Neural progenitor cell (in vitro differentiated cells): ENCODE measurements at regions not wholly inside any gene's neighbourhood (a gene's known extent, or its start where the extent isn't known, plus 50 kb on each side); places are given as distances from the start of the nearest gene placed in this dataset.

ENCODE experiments used
- DNase-seq: peaks from one replicate; pipeline ENCODE4 v3.0.0-alpha.2; 2016; ENCODE audit warnings: low spot score
- H2AFZ ChIP-seq: fragments of 200-600 bp; sonication (generic); replicated peaks from 2 replicates; pipeline ENCODE4 v1.6.1; 2016; ENCODE audit warnings: antibody characterized with exemption
- H3F3A ChIP-seq: fragments of 200-600 bp; sonication (generic); 2 replicates; pipeline ENCODE4 v1.6.1; 2016; ENCODE audit warnings: antibody characterized with exemption, low read depth
- H3K27ac ChIP-seq: fragments of 200-600 bp; sonication (generic); 2 replicates; pipeline ENCODE4 v1.5.1; 2016; ENCODE audit warnings: mild to moderate bottlenecking
- H3K27me3 ChIP-seq: fragments of 200-600 bp; sonication (generic); 2 replicates; pipeline ENCODE4 v1.6.1; 2016; ENCODE audit warnings: mild to moderate bottlenecking, moderate library complexity
- H3K36me3 ChIP-seq: fragments of 200-600 bp; sonication (generic); 2 replicates; pipeline ENCODE4 v1.5.1; 2016
- H3K4me1 ChIP-seq: fragments of 200-600 bp; sonication (generic); 2 replicates; pipeline ENCODE4 v1.6.1; 2016; ENCODE audit warnings: mixed run types
- H3K4me2 ChIP-seq: fragments of 200-600 bp; sonication (generic); 2 replicates; pipeline ENCODE4 v1.6.1; 2016
- H3K4me3 ChIP-seq: fragments of 200-600 bp; sonication (generic); 2 replicates; pipeline ENCODE4 v1.5.1; 2016
- H3K79me2 ChIP-seq: fragments of 200-600 bp; sonication (generic); 2 replicates; pipeline ENCODE4 v1.6.1; 2016; ENCODE audit warnings: low read depth
- H3K9ac ChIP-seq: fragments of 200-600 bp; sonication (generic); 2 replicates; pipeline ENCODE4 v1.6.1; 2016
- H3K9me3 ChIP-seq: fragments of 200-600 bp; sonication (generic); 2 replicates; pipeline ENCODE4 v1.5.1; 2016; ENCODE audit warnings: low read depth
- H4K20me1 ChIP-seq: fragments of 200-600 bp; sonication (generic); 2 replicates; pipeline ENCODE4 v1.6.1; 2016; ENCODE audit warnings: low read depth
- H3K27ac Mint-ChIP-seq: 3 replicates; pipeline ENCODE4 v1.8.0; 2021; ENCODE audit warnings: mixed read lengths
- H3K27me3 Mint-ChIP-seq: 2 replicates; pipeline ENCODE4 v1.8.0; 2022; ENCODE audit warnings: low read depth, mild to moderate bottlenecking, inconsistent platforms, moderate library complexity, mixed read lengths; ENCODE audit not compliant: insufficient read depth
- H3K36me3 Mint-ChIP-seq: 3 replicates; pipeline ENCODE4 v1.8.0; 2021; ENCODE audit warnings: mixed read lengths
- H3K4me1 Mint-ChIP-seq: 3 replicates; pipeline ENCODE4 v1.8.0; 2021; ENCODE audit warnings: mixed read lengths
- H3K4me3 Mint-ChIP-seq: 3 replicates; pipeline ENCODE4 v1.8.0; 2021; ENCODE audit warnings: mild to moderate bottlenecking, moderate library complexity, mixed read lengths
- H3K9me3 Mint-ChIP-seq: 3 replicates; pipeline ENCODE4 v1.8.0; 2020; ENCODE audit warnings: mixed read lengths
- EZH2 ChIP-seq: fragments of 200-600 bp; sonication (generic); IDR thresholded peaks from 2 replicates; pipeline ENCODE4 v1.6.1; 2017; ENCODE audit warnings: antibody characterized with exemption, mild to moderate bottlenecking, moderate library complexity
- EZH2phosphoT487 ChIP-seq: fragments of 200-600 bp; sonication (generic); IDR thresholded peaks from 2 replicates; pipeline ENCODE4 v1.6.1; 2017; ENCODE audit warnings: antibody characterized with exemption
- TF ChIP-seq, protein P1 (sequence below): fragments of 200-600 bp; sonication (generic); IDR thresholded peaks from 2 replicates; pipeline ENCODE4 v1.5.1; 2017; ENCODE audit warnings: antibody characterized with exemption, mild to moderate bottlenecking

DNA sequence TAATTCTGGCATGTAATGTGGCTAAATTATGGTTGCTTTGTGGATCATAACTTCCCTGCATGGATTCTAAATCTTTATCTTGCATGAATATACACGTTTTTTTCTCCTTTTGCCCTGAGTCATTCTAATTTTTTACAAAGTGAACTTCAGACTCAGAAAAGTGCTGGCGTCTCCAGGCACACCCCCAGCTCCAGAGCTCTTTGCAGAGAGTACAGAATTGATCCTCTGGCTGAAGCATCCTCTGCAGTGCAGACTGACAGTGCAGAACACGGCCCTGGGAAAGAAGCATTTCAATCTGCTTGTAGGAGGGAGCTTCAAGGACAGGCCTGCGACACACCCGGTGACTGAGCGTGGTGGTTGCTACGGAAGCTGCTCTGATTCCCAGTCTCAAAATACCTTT lies 228.1 kb downstream of the FGF9 start:
- no peak overlapping the region for H3K9ac ChIP-seq
- H3K4me1 ChIP-seq, result no peaks in the 10 kb centered on the region
- H3K79me2 ChIP-seq, result no peaks in the 10 kb centered on the region
- no peak overlapping the region for H3K27ac ChIP-seq
- H3K27ac Mint-ChIP-seq, result no peak overlapping the region
- H3K4me3 Mint-ChIP-seq, result no peak overlapping the region
- no peaks in the 10 kb centered on the region for H3K9me3 ChIP-seq
- H3K36me3 Mint-ChIP-seq, result no peaks in the 10 kb centered on the region
- no peaks in the 10 kb centered on the region for H4K20me1 ChIP-seq
- no peak overlapping the region for H3K4me3 ChIP-seq
- no peaks in the 10 kb centered on the region for H3F3A ChIP-seq
- H2AFZ ChIP-seq, result no peak overlapping the region
- no peak overlapping the region for H3K4me2 ChIP-seq
- TF ChIP-seq EZH2, result no peak
- TF ChIP-seq EZH2phosphoT487, result no peak
- TF ChIP-seq, protein P1, sequence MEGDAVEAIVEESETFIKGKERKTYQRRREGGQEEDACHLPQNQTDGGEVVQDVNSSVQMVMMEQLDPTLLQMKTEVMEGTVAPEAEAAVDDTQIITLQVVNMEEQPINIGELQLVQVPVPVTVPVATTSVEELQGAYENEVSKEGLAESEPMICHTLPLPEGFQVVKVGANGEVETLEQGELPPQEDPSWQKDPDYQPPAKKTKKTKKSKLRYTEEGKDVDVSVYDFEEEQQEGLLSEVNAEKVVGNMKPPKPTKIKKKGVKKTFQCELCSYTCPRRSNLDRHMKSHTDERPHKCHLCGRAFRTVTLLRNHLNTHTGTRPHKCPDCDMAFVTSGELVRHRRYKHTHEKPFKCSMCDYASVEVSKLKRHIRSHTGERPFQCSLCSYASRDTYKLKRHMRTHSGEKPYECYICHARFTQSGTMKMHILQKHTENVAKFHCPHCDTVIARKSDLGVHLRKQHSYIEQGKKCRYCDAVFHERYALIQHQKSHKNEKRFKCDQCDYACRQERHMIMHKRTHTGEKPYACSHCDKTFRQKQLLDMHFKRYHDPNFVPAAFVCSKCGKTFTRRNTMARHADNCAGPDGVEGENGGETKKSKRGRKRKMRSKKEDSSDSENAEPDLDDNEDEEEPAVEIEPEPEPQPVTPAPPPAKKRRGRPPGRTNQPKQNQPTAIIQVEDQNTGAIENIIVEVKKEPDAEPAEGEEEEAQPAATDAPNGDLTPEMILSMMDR, result no peak
- H3K27me3 Mint-ChIP-seq, result peaks cover 3% of the 10 kb centered on the region
- no peaks in the 10 kb centered on the region for H3K36me3 ChIP-seq
- H3K27me3 ChIP-seq, result no peaks in the 10 kb centered on the region
- H3K4me1 Mint-ChIP-seq, result peaks cover 7% of the 10 kb centered on the region
- no peak for DNase-seq
- no peaks in the 10 kb centered on the region for H3K9me3 Mint-ChIP-seq

DNA sequence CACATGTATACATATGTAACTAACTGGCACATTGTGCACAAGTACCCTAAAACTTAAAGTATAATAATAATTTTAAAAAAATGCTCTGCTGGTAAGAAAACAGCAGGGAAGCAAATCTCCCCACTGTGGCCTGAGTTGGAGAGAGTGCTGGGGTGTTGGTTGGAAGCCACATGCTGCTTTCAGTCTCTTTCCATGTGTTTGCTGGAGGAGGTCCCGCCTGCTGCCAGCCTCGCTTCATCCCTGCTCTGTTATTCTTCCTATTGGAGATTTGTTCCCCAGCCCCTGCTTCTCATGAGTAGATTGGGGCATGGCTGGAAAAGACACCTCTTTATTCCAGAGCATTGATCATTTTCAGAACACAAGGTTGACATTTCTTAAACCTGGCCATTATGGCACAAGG lies 230.5 kb downstream of the FGF9 start:
- Mint-ChIP-seq H3K27me3 (peaks cover 3% of the 10 kb centered on the region), H3K4me1 (peaks cover 2% of the 10 kb centered on the region), H3K4me3 (no peak overlapping the region), H3K9me3 (no peaks in the 10 kb centered on the region), H3K36me3 (no peaks in the 10 kb centered on the region), H3K27ac (no peak overlapping the region)
- no peaks in the 10 kb centered on the region for H3F3A ChIP-seq
- H3K4me3 ChIP-seq, result no peak overlapping the region
- DNase-seq, result no peak
- no peak overlapping the region for H3K4me2 ChIP-seq
- H4K20me1 ChIP-seq, result no peaks in the 10 kb centered on the region
- H3K27ac ChIP-seq, result no peak overlapping the region
- no peaks in the 10 kb centered on the region for H3K79me2 ChIP-seq
- TF ChIP-seq, protein P1, result no peak
- TF ChIP-seq EZH2phosphoT487, result no peak
- TF ChIP-seq EZH2, result no peak
- H3K4me1 ChIP-seq, result no peaks in the 10 kb centered on the region
- no peak overlapping the region for H3K9ac ChIP-seq
- H3K27me3 ChIP-seq, result no peaks in the 10 kb centered on the region
- H2AFZ ChIP-seq, result no peak overlapping the region
- H3K9me3 ChIP-seq, result no peaks in the 10 kb centered on the region
- no peaks in the 10 kb centered on the region for H3K36me3 ChIP-seq

DNA sequence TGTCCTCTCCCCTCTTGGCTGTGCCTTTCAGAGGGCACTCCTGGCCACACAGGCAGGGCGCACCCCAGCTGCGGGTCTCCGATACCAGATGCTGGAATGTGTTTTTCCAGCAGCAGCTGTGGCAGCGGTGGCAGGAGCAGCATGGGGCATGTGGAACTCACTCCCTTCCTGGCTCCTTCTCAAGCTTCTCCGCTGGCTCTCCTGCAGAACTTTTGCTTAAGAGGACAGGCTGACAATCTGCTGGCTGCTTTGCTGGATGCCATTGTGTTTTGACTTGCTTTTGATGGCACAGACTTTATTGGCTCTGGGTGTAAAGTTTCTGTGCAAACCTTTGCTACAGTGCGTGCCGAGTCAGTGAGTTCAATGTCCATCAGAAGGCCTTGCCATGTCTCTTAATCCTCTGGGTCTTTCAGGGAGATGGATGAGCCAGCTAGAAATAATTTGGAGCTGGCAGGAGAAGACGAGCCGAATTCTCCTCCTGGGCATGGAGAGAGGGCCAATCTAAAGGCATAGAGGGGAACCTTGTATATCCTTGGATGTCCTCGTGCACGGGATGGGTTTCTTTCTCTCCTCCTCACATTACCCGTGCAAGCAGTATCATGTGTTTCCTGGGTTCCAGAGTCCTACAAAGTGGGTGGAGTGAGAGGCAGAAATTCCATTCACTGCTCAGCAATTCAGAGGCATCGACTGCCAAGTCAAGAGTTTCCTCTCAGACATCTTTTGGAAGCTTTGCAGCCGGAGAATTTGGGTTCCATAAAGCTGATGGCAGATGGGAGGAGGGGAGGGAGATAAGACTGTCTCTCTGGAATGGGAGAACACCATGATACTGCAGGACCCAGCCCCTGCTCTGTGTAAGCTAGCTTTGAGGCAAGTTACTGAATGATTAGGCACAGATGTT lies 231.2 kb downstream of the FGF9 start:
- H3K9ac ChIP-seq, result no peak overlapping the region
- no peak overlapping the region for H3K4me2 ChIP-seq
- H3K36me3 ChIP-seq, result no peaks in the 10 kb centered on the region
- H3K4me1 ChIP-seq, result no peaks in the 10 kb centered on the region
- no peak overlapping the region for H2AFZ ChIP-seq
- TF ChIP-seq EZH2phosphoT487 (no peak), EZH2 (no peak)
- TF ChIP-seq, protein P1, result no peak
- Mint-ChIP-seq H3K4me3 (no peak overlapping the region), H3K27ac (no peak overlapping the region), H3K4me1 (peaks cover 2% of the 10 kb centered on the region), H3K27me3 (peaks cover 2% of the 10 kb centered on the region), H3K9me3 (no peaks in the 10 kb centered on the region), H3K36me3 (no peaks in the 10 kb centered on the region)
- no peaks in the 10 kb centered on the region for H3K79me2 ChIP-seq
- H3F3A ChIP-seq, result no peaks in the 10 kb centered on the region
- no peaks in the 10 kb centered on the region for H4K20me1 ChIP-seq
- DNase-seq, result no peak
- H3K4me3 ChIP-seq, result no peak overlapping the region
- H3K27me3 ChIP-seq, result no peaks in the 10 kb centered on the region
- no peak overlapping the region for H3K27ac ChIP-seq
- H3K9me3 ChIP-seq, result no peaks in the 10 kb centered on the region
